D721Med (cell line): ENCODE measurements at regions not wholly inside any gene's neighbourhood (a gene's known extent, or its start where the extent isn't known, plus 50 kb on each side); places are given as distances from the start of the nearest gene placed in this dataset.

Source experiments
- DNase-seq: peaks from one replicate; pipeline ENCODE4 v3.0.0; 2011; ENCODE audit warnings: low spot score; ENCODE audit not compliant: insufficient read length
- FAIRE-seq: peaks from 2 replicates; lab custom pipeline; 2011; peaks lifted over from hg19 to GRCh38; lab: Jason Lieb, UNC
- CTCF ChIP-seq: IDR thresholded peaks from 2 replicates; pipeline ENCODE4 v1.5.1; 2012; ENCODE audit warnings: mild to moderate bottlenecking, control low read depth; ENCODE audit not compliant: insufficient read depth; ENCODE audit errors: missing control alignments

- no peak for TF ChIP-seq CTCF
- DNase-seq (no peak), FAIRE-seq (no peak)
Measured at GRCh38 chr3:182740710-182741109, 52.6 kb upstream of the ATP11B start.

GRCh38 chr3:182741214-182741613, 52.1 kb upstream of the ATP11B start:
- FAIRE-seq (no peak), DNase-seq (no peak)
- TF ChIP-seq CTCF: no peak
